Esophagus squamous epithelium (tissue), 5 donors: ENCODE measurements at regions not wholly inside any gene's neighbourhood (a gene's known extent, or its start where the extent isn't known, plus 50 kb on each side); places are given as distances from the start of the nearest gene placed in this dataset.

Source experiments
- DNase-seq: peaks from one replicate; lab custom pipeline; 2025; lab: John Stamatoyannopoulos, UW
- H3K27ac ChIP-seq, 4 donors: fragments of 200-600 bp; sonication (generic); one replicate each; pipeline ENCODE4 v1.5.1; 2016 to 2019; ENCODE audit warnings: mild to moderate bottlenecking in 1 of 4
- H3K27me3 ChIP-seq, 4 donors: fragments of 200-600 bp; sonication (generic); 1 replicate in 3 of 4; 2 replicates in 1 of 4; pipeline versions ENCODE4 v1.5.1 to v1.6.0; 2017 to 2021; ENCODE audit warnings: antibody characterized with exemption in 1 of 4
- H3K36me3 ChIP-seq, 3 donors: fragments of 200-600 bp; sonication (generic); one replicate each; pipeline ENCODE4 v1.5.1; 2016 to 2019
- H3K4me1 ChIP-seq, 3 donors: fragments of 200-600 bp; sonication (generic); one replicate each; pipeline ENCODE4 v1.5.1; 2017 to 2019
- H3K4me3 ChIP-seq, 4 donors: fragments of 200-600 bp; sonication (generic); 1 replicate in 3 of 4; 2 replicates in 1 of 4; pipeline ENCODE4 v1.5.1; 2016 to 2019; ENCODE audit warnings: mild to moderate bottlenecking in 2 of 4, moderate library complexity in 1 of 4
- H3K9me3 ChIP-seq, 3 donors: fragments of 200-600 bp; sonication (generic); one replicate each; pipeline ENCODE4 v1.5.1; 2016 to 2019
- CTCF ChIP-seq, 6 experiments: fragments of 450-650 bp in 4 of 6; fragments of 200-600 bp in 2 of 6; sonication (generic) in 2 of 6; IDR thresholded peaks; one replicate each; pipeline ENCODE4 v1.5.1; 2016 to 2019; ENCODE audit warnings: antibody characterized with exemption in 6 of 6, mild to moderate bottlenecking in 4 of 6, moderate library complexity in 4 of 6
- POLR2A ChIP-seq, 4 donors: fragments of 450-650 bp; IDR thresholded peaks; one replicate each; pipeline ENCODE4 v1.6.1; 2017; ENCODE audit warnings: antibody characterized with exemption in 4 of 4, mild to moderate bottlenecking in 4 of 4, moderate library complexity in 3 of 4
- WGBS, 2 donors: methylation state at CpG; one replicate each; pipeline ENCODE4 v1.1.5; 2018; 5-methylcytosine and 5-hydroxymethylcytosine counted together
- intact Hi-C: fragments of 100-400 bp; cut with DNase I; formaldehyde crosslinking; loops from one replicate; pipeline ENCODE4 v1.15.0; 2022
- donor health status: DM: yes; HTN: yes; CAD: no.

GRCh38 chr3:72678867-72679266 lies 169.4 kb downstream of the SHQ1 start:
- peaks cover 0 to 6% (median 0%) of the 10 kb centered on the region in 3 donors for H3K9me3 ChIP-seq
- peaks cover 0 to 14% (median 0%) of the 10 kb centered on the region in 3 donors for H3K4me1 ChIP-seq
- intact Hi-C loops: no loop called here
- no peak for DNase-seq
- no peaks in the 10 kb centered on the region for H3K36me3 ChIP-seq
- no peak for TF ChIP-seq CTCF (IDR thresholded peaks at IDR 0.05)
- TF ChIP-seq POLR2A (IDR thresholded peaks at IDR 0.05): no peak
- no peak overlapping the region for H3K27ac ChIP-seq
- H3K4me3 ChIP-seq: no peak overlapping the region
- WGBS, 2 donors: 63 to 70% methylated on average over 6 of the region's 6 CpGs
- H3K27me3 ChIP-seq: no peaks in the 10 kb centered on the region

- Histone ChIP-seq H3K27me3 (no peaks in the 10 kb centered on the region), H3K9me3 (peaks cover 0 to 6% (median 0%) of the 10 kb centered on the region in 3 donors), H3K36me3 (no peaks in the 10 kb centered on the region), H3K4me1 (peaks cover 0 to 14% (median 0%) of the 10 kb centered on the region in 3 donors), H3K4me3 (no peak overlapping the region), H3K27ac (no peak overlapping the region)
- intact Hi-C loops: no loop called here
- WGBS, 2 donors: 71 to 80% methylated on average over 3 of the region's 3 CpGs
- TF ChIP-seq CTCF (IDR thresholded peaks at IDR 0.05): no peak
- no peak for DNase-seq
Measured at GRCh38 chr3:72678380-72678779, 169.9 kb downstream of the SHQ1 start.

DNA sequence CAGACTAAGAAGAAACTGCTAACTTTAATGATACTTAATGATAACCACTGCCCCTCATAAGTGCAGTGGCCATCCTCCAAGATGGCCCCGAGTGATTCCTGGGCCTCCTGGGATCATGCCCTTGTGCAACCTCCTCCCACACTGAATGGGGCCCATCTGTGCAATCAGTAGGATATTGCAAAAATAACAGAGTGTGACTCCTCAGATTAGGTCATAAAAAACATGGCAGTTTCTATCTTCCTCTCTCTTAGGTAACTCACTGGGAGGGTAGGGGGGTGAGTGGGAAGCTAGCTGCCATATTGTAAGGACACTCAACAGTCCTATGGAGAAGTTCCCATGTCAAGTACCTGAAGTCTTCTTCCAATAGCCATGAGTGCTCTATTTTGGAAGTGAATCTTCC lies 173.0 kb downstream of the SHQ1 start:
- intact Hi-C loops: no loop called here
- TF ChIP-seq POLR2A (IDR thresholded peaks at IDR 0.05): no peak
- no peak for TF ChIP-seq CTCF (IDR thresholded peaks at IDR 0.05)
- WGBS, 2 donors: 38 to 100% methylated on average over 1 of the region's 1 CpG
- Histone ChIP-seq H3K36me3 (no peaks in the 10 kb centered on the region), H3K27me3 (no peaks in the 10 kb centered on the region), H3K4me3 (no peak overlapping the region), H3K27ac (no peak overlapping the region), H3K4me1 (peaks cover 0 to 14% (median 0%) of the 10 kb centered on the region in 3 donors), H3K9me3 (peaks cover 0 to 6% (median 0%) of the 10 kb centered on the region in 3 donors)
- DNase-seq: no peak

- H3K9me3 ChIP-seq: peaks cover 0 to 6% (median 0%) of the 10 kb centered on the region in 3 donors
- WGBS, 2 donors: 55 to 82% methylated on average over 2 to 4 of the region's 7 CpGs
- H3K27me3 ChIP-seq: peaks cover 0 to 7% (median 0%) of the 10 kb centered on the region in 4 donors
- no peak overlapping the region for H3K27ac ChIP-seq
- H3K36me3 ChIP-seq: no peaks in the 10 kb centered on the region
- no peaks in the 10 kb centered on the region for H3K4me1 ChIP-seq
- DNase-seq: no peak
- no peak overlapping the region for H3K4me3 ChIP-seq
- intact Hi-C loops: no loop called here
- no peak for TF ChIP-seq CTCF (IDR thresholded peaks at IDR 0.05)
- TF ChIP-seq POLR2A (IDR thresholded peaks at IDR 0.05): no peak
Measured at GRCh38 chr3:72673011-72673771, 175.1 kb downstream of the SHQ1 start.

GRCh38 chr3:72669224-72669623 lies 179.0 kb downstream of the SHQ1 start:
- Histone ChIP-seq H3K27ac (no peak overlapping the region), H3K27me3 (peaks cover 0 to 14% (median 0%) of the 10 kb centered on the region in 4 donors), H3K4me1 (peaks cover 0 to 12% (median 0%) of the 10 kb centered on the region in 3 donors), H3K9me3 (no peaks in the 10 kb centered on the region), H3K4me3 (no peak overlapping the region), H3K36me3 (no peaks in the 10 kb centered on the region)
- 83 to 90% methylated on average over 2 of the region's 2 CpGs for WGBS, 2 donors
- no peak for TF ChIP-seq CTCF (IDR thresholded peaks at IDR 0.05)
- no peak for TF ChIP-seq POLR2A (IDR thresholded peaks at IDR 0.05)
- intact Hi-C loops: loop anchor here (5.0 kb wide), 1 partner anchor 153 kb away; no protein-coding TSS in a partner anchor
- no peak for DNase-seq
